Cardiac muscle cell (in vitro differentiated cells and primary cell): ENCODE measurements at regions not wholly inside any gene's neighbourhood (a gene's known extent, or its start where the extent isn't known, plus 50 kb on each side); places are given as distances from the start of the nearest gene placed in this dataset.

Experiments
- DNase-seq, 2 donors: peaks; one replicate each; pipeline versions ENCODE4 v3.0.0 to v3.0.0-alpha.2; 2010 to 2017; ENCODE audit warnings: low read depth in 1 of 2, low spot score in 1 of 2
- H3K27ac ChIP-seq: fragments of 200-600 bp; sonication (generic); 2 replicates; pipeline ENCODE4 v1.5.1; 2016
- H3K27me3 ChIP-seq: fragments of 200-600 bp; sonication (generic); 2 replicates; pipeline ENCODE4 v1.6.0; 2016; ENCODE audit warnings: control low read depth
- H3K36me3 ChIP-seq: fragments of 200-600 bp; sonication (generic); 2 replicates; pipeline ENCODE4 v1.5.1; 2016; ENCODE audit warnings: control low read depth
- H3K4me1 ChIP-seq: fragments of 200-600 bp; sonication (generic); 2 replicates; pipeline ENCODE4 v1.8.1; 2017; ENCODE audit warnings: low read depth, mild to moderate bottlenecking, mixed run types
- H3K4me3 ChIP-seq: fragments of 200-600 bp; sonication (generic); 2 replicates; pipeline ENCODE4 v1.5.1; 2016; ENCODE audit warnings: mild to moderate bottlenecking
- H3K9me3 ChIP-seq: fragments of 200-600 bp; sonication (generic); 2 replicates; pipeline ENCODE4 v1.5.1; 2017; ENCODE audit warnings: low read depth, mild to moderate bottlenecking, control low read depth
- TF ChIP-seq, protein P1 (sequence below): IDR thresholded peaks from 2 replicates; pipeline ENCODE4 v1.5.1; 2012; ENCODE audit warnings: low read depth, mild to moderate bottlenecking, low read length

DNA sequence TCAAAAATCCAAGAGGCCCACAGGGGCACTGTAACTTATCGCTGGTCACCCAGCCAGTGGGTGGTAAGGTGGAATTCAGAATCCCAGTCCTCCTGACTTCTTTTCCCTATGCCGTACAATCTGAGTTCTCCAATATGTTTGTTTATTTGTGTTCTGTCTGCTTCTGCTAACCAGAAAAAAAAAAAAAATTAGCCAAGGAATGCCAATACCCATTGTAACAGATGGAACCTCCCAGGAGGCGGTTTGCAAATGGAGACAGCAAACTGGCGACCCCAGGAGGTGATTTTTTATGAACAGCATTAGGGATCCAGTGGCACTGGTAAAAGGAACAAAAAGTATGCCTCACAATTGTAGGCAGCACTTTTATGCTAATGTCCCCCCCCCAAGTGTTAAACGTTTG, 189.0 kb upstream of the FGGY start:
- TF ChIP-seq, protein P1, sequence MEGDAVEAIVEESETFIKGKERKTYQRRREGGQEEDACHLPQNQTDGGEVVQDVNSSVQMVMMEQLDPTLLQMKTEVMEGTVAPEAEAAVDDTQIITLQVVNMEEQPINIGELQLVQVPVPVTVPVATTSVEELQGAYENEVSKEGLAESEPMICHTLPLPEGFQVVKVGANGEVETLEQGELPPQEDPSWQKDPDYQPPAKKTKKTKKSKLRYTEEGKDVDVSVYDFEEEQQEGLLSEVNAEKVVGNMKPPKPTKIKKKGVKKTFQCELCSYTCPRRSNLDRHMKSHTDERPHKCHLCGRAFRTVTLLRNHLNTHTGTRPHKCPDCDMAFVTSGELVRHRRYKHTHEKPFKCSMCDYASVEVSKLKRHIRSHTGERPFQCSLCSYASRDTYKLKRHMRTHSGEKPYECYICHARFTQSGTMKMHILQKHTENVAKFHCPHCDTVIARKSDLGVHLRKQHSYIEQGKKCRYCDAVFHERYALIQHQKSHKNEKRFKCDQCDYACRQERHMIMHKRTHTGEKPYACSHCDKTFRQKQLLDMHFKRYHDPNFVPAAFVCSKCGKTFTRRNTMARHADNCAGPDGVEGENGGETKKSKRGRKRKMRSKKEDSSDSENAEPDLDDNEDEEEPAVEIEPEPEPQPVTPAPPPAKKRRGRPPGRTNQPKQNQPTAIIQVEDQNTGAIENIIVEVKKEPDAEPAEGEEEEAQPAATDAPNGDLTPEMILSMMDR = no peak
- H3K36me3 ChIP-seq = no peaks in the 10 kb centered on the region
- no peaks in the 10 kb centered on the region for H3K9me3 ChIP-seq
- no peaks in the 10 kb centered on the region for H3K27me3 ChIP-seq
- no peaks in the 10 kb centered on the region for H3K4me1 ChIP-seq
- no peak overlapping the region for H3K27ac ChIP-seq
- H3K4me3 ChIP-seq = no peak overlapping the region
- no peak for DNase-seq

DNA sequence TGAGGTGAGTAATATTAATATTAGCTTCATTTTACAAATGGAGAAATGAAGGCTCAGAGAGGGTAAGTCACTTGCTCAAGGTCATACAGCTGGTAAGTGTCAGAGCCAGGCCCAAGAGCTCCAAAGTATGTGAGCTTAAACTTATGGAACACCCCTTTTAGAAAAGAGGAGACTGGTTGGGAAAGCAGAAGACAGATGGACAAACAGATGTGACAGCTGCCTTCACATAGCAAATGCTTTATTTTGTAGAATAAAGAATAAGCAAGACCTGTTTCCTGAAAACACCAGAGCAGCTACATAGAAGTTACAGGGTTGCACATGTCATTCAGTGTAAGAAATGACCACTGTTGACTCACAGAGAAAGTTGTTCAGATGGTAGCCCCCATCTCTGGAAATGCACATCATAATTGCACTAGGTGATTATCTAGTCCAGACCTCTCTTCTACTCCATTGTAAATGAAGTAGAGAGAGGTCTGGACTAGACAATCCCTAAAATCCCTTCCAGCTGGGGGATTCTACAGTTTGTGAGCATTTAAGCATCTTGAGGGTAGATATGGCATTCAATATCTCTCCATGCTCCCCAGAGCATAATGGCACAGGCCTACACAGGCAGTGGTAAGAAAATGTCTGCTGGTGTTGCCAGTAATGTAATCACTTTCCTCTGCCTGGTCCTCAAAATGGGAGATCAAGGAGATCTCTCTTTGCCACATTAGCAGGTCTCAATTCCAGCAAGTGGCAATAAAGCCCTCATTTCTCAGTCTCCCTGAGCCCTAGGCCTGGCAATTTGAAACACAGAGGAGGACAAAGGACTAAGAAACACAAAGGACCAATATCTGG, 188.2 kb upstream of the FGGY start:
- Histone ChIP-seq H3K36me3 (no peaks in the 10 kb centered on the region), H3K4me1 (no peaks in the 10 kb centered on the region), H3K27me3 (no peaks in the 10 kb centered on the region), H3K27ac (no peak overlapping the region), H3K4me3 (no peak overlapping the region), H3K9me3 (no peaks in the 10 kb centered on the region)
- DNase-seq = no peak
- TF ChIP-seq, protein P1 = no peak

DNA sequence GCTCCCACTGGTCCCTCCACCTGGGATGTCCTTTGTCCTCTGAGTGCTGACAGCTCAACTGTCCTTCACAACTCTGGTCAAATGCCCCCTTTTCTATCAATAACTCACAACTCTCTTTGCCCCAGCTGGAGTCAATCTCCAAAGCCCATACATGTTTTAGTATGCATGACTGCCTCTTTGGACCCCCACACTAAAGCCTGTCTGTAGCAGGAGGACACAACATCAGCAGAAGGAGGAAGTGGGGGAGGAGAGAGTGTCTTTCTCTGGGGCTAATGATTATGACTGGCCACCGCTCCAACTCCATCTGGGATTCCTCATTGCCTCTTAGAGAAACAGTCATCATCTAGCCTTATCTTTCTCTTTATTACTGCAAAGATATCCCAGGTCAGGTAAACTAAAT, 186.6 kb upstream of the FGGY start:
- H3K36me3 ChIP-seq = no peaks in the 10 kb centered on the region
- TF ChIP-seq, protein P1 = no peak
- H3K27ac ChIP-seq = no peak overlapping the region
- H3K9me3 ChIP-seq = no peaks in the 10 kb centered on the region
- no peak overlapping the region for H3K4me3 ChIP-seq
- no peaks in the 10 kb centered on the region for H3K4me1 ChIP-seq
- DNase-seq = no peak
- no peaks in the 10 kb centered on the region for H3K27me3 ChIP-seq

DNA sequence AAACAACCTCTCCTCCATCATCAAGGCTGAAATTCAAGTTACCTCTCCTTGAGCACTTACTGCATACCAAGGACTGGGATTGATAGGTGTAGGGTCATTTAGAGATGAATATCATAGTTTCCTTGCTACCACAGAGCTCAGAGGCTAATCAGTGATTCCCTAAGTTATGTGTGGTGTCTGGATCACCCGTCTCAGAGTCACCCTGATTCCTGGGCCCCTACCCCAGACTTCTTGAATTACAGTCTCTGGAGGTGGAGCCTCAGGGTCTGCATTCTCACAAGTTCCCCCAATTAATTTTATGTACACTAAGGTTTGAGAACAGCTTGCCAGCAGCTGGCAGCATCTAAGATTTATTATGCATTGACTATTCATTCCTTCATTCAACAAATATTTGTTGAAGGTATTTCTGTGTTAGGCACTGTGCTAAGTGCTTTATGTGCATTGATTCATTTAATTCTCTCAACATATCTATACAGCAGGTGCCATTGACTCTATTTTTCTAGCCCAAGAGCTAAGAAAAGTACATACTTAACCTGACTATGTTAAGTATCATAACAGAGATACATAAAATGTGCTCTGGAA, 182.9 kb upstream of the FGGY start:
- Histone ChIP-seq H3K27me3 (no peaks in the 10 kb centered on the region), H3K4me1 (no peaks in the 10 kb centered on the region), H3K27ac (no peak overlapping the region), H3K9me3 (no peaks in the 10 kb centered on the region), H3K4me3 (no peak overlapping the region), H3K36me3 (no peaks in the 10 kb centered on the region)
- no peak for DNase-seq
- TF ChIP-seq, protein P1 = no peak

DNA sequence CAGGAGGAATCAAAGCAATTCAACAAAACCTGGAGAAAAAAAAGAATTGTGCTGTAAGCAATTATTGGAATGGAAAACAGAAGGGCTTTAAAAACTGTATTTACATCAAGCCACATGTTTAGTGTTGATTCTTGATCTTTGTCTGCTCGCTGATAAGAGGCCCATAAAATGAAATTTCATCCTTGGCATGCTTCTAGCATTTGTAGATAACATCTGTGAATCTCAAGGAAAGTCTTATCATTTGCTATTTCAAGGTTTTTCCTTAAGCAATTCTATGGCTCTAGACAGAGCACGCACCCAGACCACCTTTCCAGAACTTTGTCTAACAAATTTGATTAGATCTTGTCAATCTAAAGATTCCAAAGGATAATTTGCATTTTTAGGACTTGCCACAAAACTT, 181.0 kb upstream of the FGGY start:
- Histone ChIP-seq H3K36me3 (no peaks in the 10 kb centered on the region), H3K4me1 (no peaks in the 10 kb centered on the region), H3K4me3 (no peak overlapping the region), H3K27me3 (no peaks in the 10 kb centered on the region), H3K9me3 (no peaks in the 10 kb centered on the region), H3K27ac (no peak overlapping the region)
- no peak for DNase-seq
- TF ChIP-seq, protein P1 = no peak
